Suppressor macrophage treated with lipopolysaccharide for 1 hour (primary cell): ENCODE measurements at regions not wholly inside any gene's neighbourhood (a gene's known extent, or its start where the extent isn't known, plus 50 kb on each side); places are given as distances from the start of the nearest gene placed in this dataset.
"Not testable (repeated sequence)": the region's sequence is repeated elsewhere in the genome, so short reads cannot be mapped to it uniquely, and the experiment has no call there.

Experiments
- DNase-seq, 3 donors: peaks; one replicate each; pipeline ENCODE4 v3.0.0-alpha.2; 2020 to 2022

DNA sequence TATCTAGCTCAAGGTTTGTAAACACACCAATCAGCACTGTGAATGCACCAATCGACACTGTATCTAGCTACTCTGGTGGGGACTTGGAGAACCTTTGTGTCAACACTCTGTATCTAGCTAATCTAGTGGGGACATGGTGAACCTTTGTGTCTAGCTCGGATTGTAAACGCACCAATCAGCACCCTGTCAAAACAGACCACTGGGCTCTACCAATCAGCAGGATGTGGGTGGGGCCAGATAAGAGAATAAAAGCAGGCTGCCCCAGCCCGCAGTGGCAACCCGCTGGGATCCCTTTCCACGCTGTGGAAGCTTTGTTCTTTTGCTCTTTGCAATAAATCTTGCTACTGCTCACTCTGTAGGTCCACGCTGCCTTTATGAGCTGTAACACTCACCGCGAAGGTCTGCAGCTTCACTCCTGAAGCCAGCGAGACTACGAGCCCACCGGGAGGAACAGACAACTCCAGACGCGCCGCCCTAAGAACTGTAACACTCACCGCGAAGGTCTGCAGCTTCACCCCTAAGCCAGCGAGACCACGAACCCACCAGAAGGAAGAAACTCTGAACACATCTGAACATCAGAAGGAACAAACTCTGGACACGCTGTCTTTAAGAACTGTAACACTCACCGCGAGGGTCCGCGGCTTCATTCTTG, 128.5 kb downstream of the MRPL14 start:
- DNase-seq = not testable (repeated sequence)

- DNase-seq = not testable (repeated sequence)
These were observed 129.2 kb downstream of the MRPL14 start for GRCh38 chr6:43997990-43998585.

DNA sequence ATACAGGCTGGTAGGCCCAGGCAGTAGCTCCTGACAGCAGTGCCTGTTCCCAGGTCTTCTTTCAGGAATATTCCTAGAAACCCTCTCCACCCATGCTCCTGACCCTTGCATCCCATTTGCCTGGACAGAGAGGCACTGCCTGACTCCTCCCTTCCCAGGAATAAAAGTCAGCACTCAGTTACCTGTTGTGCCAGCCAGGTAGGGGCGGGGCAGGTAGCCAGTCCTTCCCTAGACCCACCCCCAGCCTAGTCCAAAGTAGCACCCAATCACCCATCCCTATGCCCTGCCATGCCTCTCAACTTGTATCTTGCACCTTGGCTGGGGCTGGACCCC, 129.9 kb downstream of the MRPL14 start:
- DNase-seq = no peak

- DNase-seq = no peak
These were observed 130.5 kb downstream of the MRPL14 start for GRCh38 chr6:43996618-43997344.

GRCh38 chr6:43995137-43995536, 132.1 kb downstream of the MRPL14 start:
- DNase-seq = no peak

GRCh38 chr6:43993881-43994523, 133.2 kb downstream of the MRPL14 start:
- DNase-seq = peak in 1 of 3 donors; percentile 41

DNA sequence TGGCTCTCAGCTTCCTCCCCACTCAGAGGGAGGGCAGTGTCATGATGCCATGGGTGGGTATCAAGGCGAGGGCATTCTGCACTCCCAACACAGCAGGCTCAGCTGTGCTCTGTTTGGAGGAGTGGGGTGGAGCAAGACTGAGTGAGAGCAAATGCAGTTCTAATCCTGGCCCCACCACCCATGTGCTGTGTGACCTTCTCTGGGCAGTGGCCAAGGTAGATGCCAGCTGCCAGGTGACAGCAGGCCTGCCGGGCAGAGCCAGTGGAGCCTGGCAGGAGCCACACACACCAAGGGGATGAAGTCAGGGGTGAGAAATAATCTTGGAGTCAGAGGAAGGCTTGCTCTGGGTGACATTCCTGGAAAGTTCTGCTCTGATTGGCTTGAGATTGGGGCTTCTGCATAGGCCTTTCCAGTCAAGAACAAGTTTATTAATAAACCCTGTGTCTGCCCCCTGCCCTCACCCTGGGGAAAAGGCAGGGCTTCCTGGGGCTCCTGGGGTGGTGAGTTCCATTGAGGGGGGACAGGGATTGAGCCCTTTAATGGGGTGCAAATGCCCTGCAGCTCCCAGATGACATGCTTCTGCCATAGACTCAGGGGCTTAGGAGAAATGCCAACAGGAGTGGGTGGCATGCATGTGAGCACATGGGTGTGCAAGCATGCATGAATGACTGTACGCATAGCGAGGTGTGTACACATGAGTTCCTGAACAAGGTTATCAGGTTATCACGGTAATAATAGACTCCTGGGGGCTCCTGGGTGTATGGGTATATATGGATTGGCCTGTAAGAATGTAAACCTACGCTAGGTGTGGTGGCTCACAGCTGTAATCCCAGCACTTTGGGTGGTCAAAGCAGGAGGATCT, 134.2 kb downstream of the MRPL14 start:
- DNase-seq = no peak

DNA sequence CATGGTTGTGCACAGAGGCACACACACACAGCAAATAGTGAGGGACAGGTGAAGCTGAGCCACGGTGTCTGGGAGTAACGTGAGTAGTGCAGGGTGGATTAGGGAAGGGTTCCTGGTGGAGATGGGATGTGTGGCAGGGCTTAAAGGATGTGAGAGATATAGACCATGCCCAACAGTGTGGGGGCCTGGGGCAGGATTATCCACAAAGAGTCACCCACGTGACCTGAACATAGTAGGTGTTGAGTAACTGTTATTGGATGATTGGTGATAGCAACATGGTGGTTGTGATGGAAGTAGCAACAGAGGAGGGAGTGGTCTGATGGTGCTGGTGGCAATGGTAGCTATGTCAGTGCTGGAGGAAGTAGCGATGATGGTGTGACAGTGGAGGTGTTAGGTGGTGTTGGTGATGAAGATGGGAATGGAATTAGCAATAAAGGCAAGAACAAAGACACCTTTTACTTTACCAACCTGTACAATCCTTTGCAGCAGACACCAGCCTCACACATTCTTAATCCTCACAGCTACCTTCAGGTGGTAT, 135.1 kb downstream of the MRPL14 start:
- no peak for DNase-seq

- no peak for DNase-seq
These were observed 136.3 kb downstream of the MRPL14 start for GRCh38 chr6:43990627-43991619.

- no peak for DNase-seq
These were observed 137.0 kb downstream of the MRPL14 start for GRCh38 chr6:43990275-43990626.

DNA sequence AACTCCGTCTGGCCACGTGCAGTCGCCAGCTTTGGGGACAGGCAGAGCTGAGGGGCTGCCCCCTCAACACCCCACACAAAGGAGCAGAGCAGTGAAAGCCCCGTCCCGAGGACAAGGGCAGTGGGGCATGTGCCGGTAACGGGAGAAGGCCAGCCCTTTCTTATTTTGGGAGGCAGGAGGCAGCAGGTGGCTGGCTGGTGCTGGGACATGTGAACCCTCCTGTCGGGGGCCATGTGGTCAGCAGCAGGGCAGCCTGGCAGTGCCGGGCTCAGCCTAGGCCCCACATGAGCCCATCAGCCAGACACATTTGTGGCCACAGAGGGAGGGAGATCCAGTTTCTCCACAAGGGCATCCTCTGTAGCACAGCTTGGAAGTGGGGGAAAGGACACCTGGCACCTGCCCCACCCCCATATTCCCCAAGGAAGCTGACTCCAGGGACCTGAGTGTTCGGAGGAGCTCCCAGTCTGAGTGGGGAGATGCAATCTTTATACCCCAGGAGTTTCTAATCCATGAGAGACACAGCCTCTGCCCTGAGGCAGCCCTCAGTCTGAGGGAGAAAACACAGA, 137.6 kb downstream of the MRPL14 start:
- no peak for DNase-seq

GRCh38 chr6:43988801-43989200, 138.5 kb downstream of the MRPL14 start:
- no peak for DNase-seq

DNA sequence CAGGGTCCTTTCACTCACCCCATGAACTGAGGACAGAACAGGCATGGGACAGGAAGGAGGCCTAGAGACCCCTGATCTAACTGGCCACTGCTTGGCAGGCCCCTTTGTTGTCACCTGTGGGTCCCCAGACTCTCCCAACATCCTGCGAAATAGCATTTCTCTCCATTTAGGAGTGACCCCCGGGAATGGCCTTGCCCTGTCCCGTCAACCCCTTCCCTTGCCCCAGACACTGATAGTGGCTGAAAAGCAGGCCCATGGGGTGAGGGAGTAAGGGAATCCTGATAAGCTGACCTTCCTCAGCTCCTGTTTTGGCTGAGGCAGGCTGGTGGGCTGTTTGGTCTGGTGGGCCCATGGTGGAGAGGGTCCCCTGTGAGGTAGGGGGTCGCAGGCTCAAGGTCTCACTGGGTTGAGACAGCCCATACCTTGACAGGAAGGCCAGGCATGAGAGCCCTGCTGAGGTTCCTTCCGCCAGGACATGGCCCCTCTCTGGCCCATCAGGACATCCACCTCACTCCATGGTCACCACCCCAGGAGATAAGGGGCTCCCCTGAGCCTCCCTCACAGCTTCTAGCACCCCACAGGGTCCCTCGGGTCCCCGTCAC, 139.3 kb downstream of the MRPL14 start:
- DNase-seq = no peak

- no peak for DNase-seq
These were observed 141.0 kb downstream of the MRPL14 start for GRCh38 chr6:43986177-43986825.

DNA sequence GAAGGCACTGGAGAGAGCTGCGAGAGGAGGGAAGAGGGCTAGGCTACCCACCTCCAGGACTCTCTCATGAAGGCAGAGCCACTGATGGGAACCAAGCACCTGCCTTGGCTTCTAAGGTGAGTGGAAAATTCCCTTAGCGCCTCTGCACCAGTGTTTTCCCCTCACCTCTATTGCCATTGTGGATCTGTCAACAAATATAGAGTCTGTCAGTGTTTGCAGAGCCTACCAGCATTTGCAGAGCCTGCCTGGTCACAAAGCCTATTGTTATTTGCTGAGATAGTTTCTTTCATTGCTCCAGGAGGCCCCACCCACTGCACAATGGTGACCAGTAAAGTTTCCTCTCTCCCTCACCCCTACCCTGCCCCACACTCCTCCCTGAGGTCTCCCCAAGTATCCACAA, 141.9 kb downstream of the MRPL14 start:
- no peak for DNase-seq

DNA sequence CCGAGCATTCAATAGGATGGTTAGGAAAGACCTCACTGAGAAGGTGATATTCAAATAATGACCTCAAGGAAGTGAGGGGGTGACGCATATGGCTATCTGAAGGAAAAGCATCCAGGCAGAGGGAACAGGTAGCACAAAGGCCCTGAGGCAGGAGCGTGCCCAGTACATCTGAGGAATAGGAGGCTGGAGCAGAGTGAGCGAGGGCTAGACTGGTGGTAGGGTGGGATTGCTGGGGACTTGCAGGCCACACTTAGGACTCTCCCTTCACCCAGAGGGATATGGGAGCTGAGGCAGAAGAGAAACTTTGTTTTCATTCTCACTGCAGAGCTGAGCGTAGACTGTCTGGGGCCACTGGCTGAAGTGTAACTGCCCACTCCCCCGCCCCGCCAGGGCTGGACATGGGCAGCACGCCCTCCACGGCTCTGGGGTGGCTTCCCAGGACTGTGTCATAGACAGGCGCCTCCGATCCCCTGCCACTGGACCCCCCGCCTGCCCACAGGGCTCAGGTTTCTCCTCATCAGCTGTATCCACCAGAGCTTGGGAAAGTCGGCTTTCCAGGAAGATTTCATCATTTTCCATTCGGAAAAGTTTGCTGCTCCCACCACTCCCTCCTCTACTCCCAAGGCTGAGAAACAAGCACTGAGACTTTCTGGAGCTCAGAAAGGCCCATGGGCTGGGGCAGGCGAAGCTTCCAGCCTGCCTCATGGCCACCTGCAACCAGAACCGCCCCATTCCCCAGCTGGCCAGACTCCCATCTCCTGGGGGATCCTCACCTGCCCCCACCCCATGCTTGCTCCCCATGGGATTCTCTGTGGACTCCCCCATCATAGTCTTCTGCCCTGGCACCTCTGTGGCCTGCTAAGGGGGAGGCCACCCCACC, 142.6 kb downstream of the MRPL14 start:
- DNase-seq = no peak

- DNase-seq = no peak
These were observed 143.6 kb downstream of the MRPL14 start for GRCh38 chr6:43983632-43984031.

DNA sequence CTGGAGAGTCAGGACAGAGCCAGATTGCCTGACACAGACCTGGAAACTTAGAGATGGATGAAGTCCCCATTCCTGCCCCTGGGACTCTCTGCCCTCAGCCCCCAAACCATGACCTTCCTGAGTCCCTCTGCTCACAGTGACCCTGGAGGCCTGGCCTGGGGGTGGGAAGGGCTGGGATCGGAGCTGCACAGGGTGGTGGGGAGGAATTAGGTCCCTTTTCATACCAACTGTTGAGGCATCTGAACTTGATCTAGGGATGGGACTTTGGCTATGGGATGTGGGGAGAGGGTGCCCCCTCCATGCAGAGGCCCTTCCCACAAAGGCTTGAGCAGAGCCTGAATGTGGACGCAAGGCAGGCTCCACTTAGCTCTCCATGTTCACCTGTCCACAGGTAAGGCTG, 144.1 kb downstream of the MRPL14 start:
- DNase-seq = no peak

- no peak for DNase-seq
These were observed 145.1 kb downstream of the MRPL14 start for GRCh38 chr6:43982084-43982625.
